Thyroid gland (tissue), 4 donors: ENCODE measurements at regions not wholly inside any gene's neighbourhood (a gene's known extent, or its start where the extent isn't known, plus 50 kb on each side); places are given as distances from the start of the nearest gene placed in this dataset.

Experiments used
- DNase-seq, 2 donors: peaks; one replicate each; pipeline ENCODE4 v3.0.0-alpha.2; 2019
- H3K27ac ChIP-seq, 3 donors: fragments of 200-600 bp; sonication (generic); 1 replicate in 2 of 3; 2 replicates in 1 of 3; pipeline ENCODE4 v1.5.1; 2016 to 2019; ENCODE audit warnings: mild to moderate bottlenecking in 1 of 3, moderate library complexity in 1 of 3
- H3K27me3 ChIP-seq: fragments of 200-600 bp; sonication (generic); one replicate; pipeline ENCODE4 v1.5.1; 2019
- H3K36me3 ChIP-seq, 2 donors: fragments of 200-600 bp; sonication (generic); one replicate each; pipeline ENCODE4 v1.5.1; 2016 to 2019
- H3K4me1 ChIP-seq, 2 donors: fragments of 200-600 bp; sonication (generic); one replicate each; pipeline ENCODE4 v1.5.1; 2017 to 2019
- H3K4me3 ChIP-seq, 3 donors: fragments of 200-600 bp; sonication (generic); replicated peaks in 1 of 3; 1 replicate in 2 of 3; 2 replicates in 1 of 3; pipeline ENCODE4 v1.5.1; 2016; ENCODE audit warnings: mild to moderate bottlenecking in 1 of 3
- H3K9me3 ChIP-seq: fragments of 200-600 bp; sonication (generic); one replicate; pipeline ENCODE4 v1.5.1; 2017
- POLR2A ChIP-seq, 2 donors: fragments of 450-650 bp; IDR thresholded peaks; one replicate each; pipeline ENCODE4 v1.6.1; 2017; ENCODE audit warnings: antibody characterized with exemption in 2 of 2, mild to moderate bottlenecking in 2 of 2, moderate library complexity in 1 of 2
- WGBS, 2 donors: methylation state at CpG; one replicate each; pipeline ENCODE4 v1.1.5; 2017; 5-methylcytosine and 5-hydroxymethylcytosine counted together
- intact Hi-C: fragments of 100-400 bp; cut with DNase I; formaldehyde crosslinking; loops from one replicate; pipeline ENCODE4 v1.15.1; 2023
- TF ChIP-seq, protein P1 (sequence below), 6 experiments: fragments of 200-600 bp in 3 of 6; fragments of 450-650 bp in 3 of 6; sonication (generic) in 3 of 6; IDR thresholded peaks; one replicate each; pipeline ENCODE4 v1.5.1; 2016 to 2019; ENCODE audit warnings: antibody characterized with exemption in 6 of 6, mild to moderate bottlenecking in 2 of 6, inconsistent platforms in 1 of 6, moderate library complexity in 1 of 6

GRCh38 chr10:129330211-129330610, 136.8 kb upstream of the MGMT start:
- no peak overlapping the region for H3K4me3 ChIP-seq
- no peak for TF ChIP-seq POLR2A (IDR thresholded peaks at IDR 0.05)
- intact Hi-C loops = no loop called here
- 79 to 88% methylated on average over 4 of the region's 4 CpGs for WGBS, 2 donors
- no peak overlapping the region for H3K27ac ChIP-seq
- no peaks in the 10 kb centered on the region for H3K27me3 ChIP-seq
- H3K9me3 ChIP-seq = no peaks in the 10 kb centered on the region
- no peaks in the 10 kb centered on the region for H3K36me3 ChIP-seq
- DNase-seq = no peak
- no peaks in the 10 kb centered on the region for H3K4me1 ChIP-seq

DNA sequence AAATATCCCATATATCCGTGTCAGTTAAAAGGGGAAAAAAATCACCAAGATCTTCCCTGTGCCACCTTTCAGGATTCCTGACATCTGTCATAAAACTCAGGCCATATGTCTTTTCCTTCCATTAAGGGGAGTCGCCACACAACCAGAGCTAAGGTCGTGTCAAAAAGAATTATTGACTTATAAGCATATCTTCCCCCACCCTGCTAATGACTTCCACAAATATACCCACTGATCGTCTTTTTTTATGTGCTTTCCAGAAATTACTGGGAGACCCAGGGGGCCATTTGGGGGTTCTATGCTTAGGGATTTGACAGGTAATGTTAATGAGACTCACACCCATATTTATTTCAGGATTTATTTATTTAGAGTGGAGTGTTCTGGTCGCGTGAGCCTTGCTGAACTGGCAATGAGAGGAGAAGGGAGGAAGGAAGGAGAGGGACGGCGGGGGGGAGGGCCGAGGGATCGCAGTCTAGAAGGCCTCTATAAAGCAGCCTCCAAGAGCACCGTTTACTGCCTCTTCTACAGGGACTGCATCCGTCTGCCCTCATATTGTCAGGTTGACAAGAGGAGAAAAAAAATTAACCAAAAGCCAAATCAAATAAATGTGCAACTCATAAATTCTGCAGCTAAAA, 135.7 kb upstream of the MGMT start:
- intact Hi-C loops = no loop called here
- H3K36me3 ChIP-seq = no peaks in the 10 kb centered on the region
- TF ChIP-seq, protein P1, sequence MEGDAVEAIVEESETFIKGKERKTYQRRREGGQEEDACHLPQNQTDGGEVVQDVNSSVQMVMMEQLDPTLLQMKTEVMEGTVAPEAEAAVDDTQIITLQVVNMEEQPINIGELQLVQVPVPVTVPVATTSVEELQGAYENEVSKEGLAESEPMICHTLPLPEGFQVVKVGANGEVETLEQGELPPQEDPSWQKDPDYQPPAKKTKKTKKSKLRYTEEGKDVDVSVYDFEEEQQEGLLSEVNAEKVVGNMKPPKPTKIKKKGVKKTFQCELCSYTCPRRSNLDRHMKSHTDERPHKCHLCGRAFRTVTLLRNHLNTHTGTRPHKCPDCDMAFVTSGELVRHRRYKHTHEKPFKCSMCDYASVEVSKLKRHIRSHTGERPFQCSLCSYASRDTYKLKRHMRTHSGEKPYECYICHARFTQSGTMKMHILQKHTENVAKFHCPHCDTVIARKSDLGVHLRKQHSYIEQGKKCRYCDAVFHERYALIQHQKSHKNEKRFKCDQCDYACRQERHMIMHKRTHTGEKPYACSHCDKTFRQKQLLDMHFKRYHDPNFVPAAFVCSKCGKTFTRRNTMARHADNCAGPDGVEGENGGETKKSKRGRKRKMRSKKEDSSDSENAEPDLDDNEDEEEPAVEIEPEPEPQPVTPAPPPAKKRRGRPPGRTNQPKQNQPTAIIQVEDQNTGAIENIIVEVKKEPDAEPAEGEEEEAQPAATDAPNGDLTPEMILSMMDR (IDR thresholded peaks at IDR 0.05) = no peak
- WGBS, 2 donors = 74 to 84% methylated on average over 12 of the region's 12 CpGs
- no peak overlapping the region for H3K4me3 ChIP-seq
- H3K9me3 ChIP-seq = no peaks in the 10 kb centered on the region
- H3K27me3 ChIP-seq = no peaks in the 10 kb centered on the region
- H3K4me1 ChIP-seq = no peaks in the 10 kb centered on the region
- no peak for DNase-seq
- H3K27ac ChIP-seq = no peak overlapping the region

DNA sequence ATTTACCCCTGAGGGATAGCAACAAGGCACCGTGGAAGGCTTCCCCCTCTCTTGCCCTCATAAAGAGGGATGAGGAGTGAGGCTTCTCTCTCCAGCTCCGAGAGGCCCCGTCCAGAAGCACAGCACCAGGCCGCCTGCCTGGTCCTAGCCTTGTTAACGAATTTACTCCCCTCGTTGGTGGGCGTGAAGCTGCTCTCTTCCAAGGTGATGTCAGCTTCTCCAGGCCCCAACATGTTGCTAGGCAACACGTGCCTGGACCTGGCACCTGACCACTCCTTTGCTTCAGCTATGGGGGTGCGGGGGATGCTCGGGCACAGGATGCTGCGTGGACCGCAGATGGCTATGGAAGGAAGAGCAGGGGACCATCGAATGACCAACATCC, 135.2 kb upstream of the MGMT start:
- intact Hi-C loops = no loop called here
- no peak for TF ChIP-seq POLR2A (IDR thresholded peaks at IDR 0.05)
- TF ChIP-seq, protein P1 (IDR thresholded peaks at IDR 0.05) = no peak
- H3K4me1 ChIP-seq = no peaks in the 10 kb centered on the region
- no peaks in the 10 kb centered on the region for H3K36me3 ChIP-seq
- no peaks in the 10 kb centered on the region for H3K27me3 ChIP-seq
- 90 to 92% methylated on average over 13 of the region's 13 CpGs for WGBS, 2 donors
- H3K4me3 ChIP-seq = no peak overlapping the region
- H3K9me3 ChIP-seq = no peaks in the 10 kb centered on the region
- no peak overlapping the region for H3K27ac ChIP-seq
- DNase-seq = no peak

GRCh38 chr10:129332476-129332875, 134.6 kb upstream of the MGMT start:
- 24 to 37% methylated on average over 6 of the region's 6 CpGs for WGBS, 2 donors
- Histone ChIP-seq H3K4me3 (no peak overlapping the region), H3K36me3 (no peaks in the 10 kb centered on the region), H3K4me1 (no peaks in the 10 kb centered on the region), H3K27ac (no peak overlapping the region), H3K27me3 (no peaks in the 10 kb centered on the region), H3K9me3 (no peaks in the 10 kb centered on the region)
- no peak for DNase-seq
- intact Hi-C loops = no loop called here
- TF ChIP-seq, protein P1 (IDR thresholded peaks at IDR 0.05) = peak in 1 of 6 experiments; percentile 22
- TF ChIP-seq POLR2A (IDR thresholded peaks at IDR 0.05) = no peak

DNA sequence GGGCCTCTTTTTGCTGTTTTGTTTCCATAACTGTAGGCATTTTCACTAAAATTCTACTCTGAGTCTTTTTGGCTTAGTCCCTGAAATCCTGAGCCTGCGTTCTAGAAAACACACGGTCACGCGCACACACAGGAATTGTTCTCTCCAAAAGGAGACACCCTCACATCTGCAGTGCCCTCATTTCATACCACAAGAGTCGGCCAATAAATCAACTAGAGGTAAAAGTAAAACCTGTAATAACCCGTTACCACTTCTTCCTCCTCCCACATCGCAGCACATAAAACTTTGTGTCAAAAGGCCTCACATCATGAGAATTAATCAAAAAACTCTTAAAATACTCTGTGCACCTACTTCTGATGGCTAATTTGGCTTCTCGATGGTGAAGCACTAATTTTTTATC, 133.3 kb upstream of the MGMT start:
- no peaks in the 10 kb centered on the region for H3K36me3 ChIP-seq
- no peaks in the 10 kb centered on the region for H3K4me1 ChIP-seq
- TF ChIP-seq, protein P1 (IDR thresholded peaks at IDR 0.05) = no peak
- TF ChIP-seq POLR2A (IDR thresholded peaks at IDR 0.05) = no peak
- H3K9me3 ChIP-seq = no peaks in the 10 kb centered on the region
- 88 to 91% methylated on average over 8 of the region's 8 CpGs for WGBS, 2 donors
- DNase-seq = no peak
- H3K27ac ChIP-seq = no peak overlapping the region
- intact Hi-C loops = no loop called here
- no peaks in the 10 kb centered on the region for H3K27me3 ChIP-seq
- H3K4me3 ChIP-seq = no peak overlapping the region

- no peaks in the 10 kb centered on the region for H3K4me1 ChIP-seq
- no peaks in the 10 kb centered on the region for H3K27me3 ChIP-seq
- H3K9me3 ChIP-seq = no peaks in the 10 kb centered on the region
- no peak overlapping the region for H3K27ac ChIP-seq
- DNase-seq = no peak
- intact Hi-C loops = no loop called here
- TF ChIP-seq, protein P1 (IDR thresholded peaks at IDR 0.05) = no peak
- TF ChIP-seq POLR2A (IDR thresholded peaks at IDR 0.05) = no peak
- 66 to 70% methylated on average over 16 of the region's 16 CpGs for WGBS, 2 donors
- H3K4me3 ChIP-seq = no peak overlapping the region
- no peaks in the 10 kb centered on the region for H3K36me3 ChIP-seq
Observed at GRCh38 chr10:129334266-129334665, 132.8 kb upstream of the MGMT start.
